Neural cell (in vitro differentiated cells): ENCODE measurements at regions not wholly inside any gene's neighbourhood (a gene's known extent, or its start where the extent isn't known, plus 50 kb on each side); places are given as distances from the start of the nearest gene placed in this dataset.

Experiments
- EP300 ChIP-seq: fragments of 450-650 bp; conservative IDR thresholded peaks from 2 replicates; pipeline ENCODE4 v1.6.1; 2014; ENCODE audit warnings: antibody characterized with exemption, mild to moderate bottlenecking, moderate library complexity; ENCODE audit not compliant: poor library complexity, severe bottlenecking
- EZH2 ChIP-seq: fragments of 200-600, 300-800 bp; shearing (Covaris generic), sonication (generic); IDR thresholded peaks from 2 replicates; pipeline ENCODE4 v1.6.1; 2014; ENCODE audit warnings: antibody characterized with exemption, low read length, borderline replicate concordance, mild to moderate bottlenecking; ENCODE audit not compliant: insufficient read depth, poor library complexity, severe bottlenecking
- MXI1 ChIP-seq: fragments of 450-650 bp; conservative IDR thresholded peaks from 2 replicates; pipeline ENCODE4 v1.6.1; 2014; ENCODE audit warnings: antibody characterized with exemption, mild to moderate bottlenecking; ENCODE audit not compliant: poor library complexity, severe bottlenecking
- POLR2AphosphoS5 ChIP-seq: IDR thresholded peaks from 2 replicates; pipeline ENCODE4 v1.6.1; 2012
- RAD21 ChIP-seq: fragments of 450-650 bp; conservative IDR thresholded peaks from 2 replicates; pipeline ENCODE4 v1.6.1; 2014; ENCODE audit warnings: antibody characterized with exemption, mild to moderate bottlenecking, moderate library complexity
- TAF1 ChIP-seq: IDR thresholded peaks from 2 replicates; pipeline ENCODE4 v1.6.1; 2012; ENCODE audit warnings: low read depth
- TF ChIP-seq, protein P1 (sequence below): fragments of 450-650 bp; IDR thresholded peaks from 2 replicates; pipeline ENCODE4 v1.5.1; 2014; ENCODE audit warnings: antibody characterized with exemption, mild to moderate bottlenecking, moderate library complexity; ENCODE audit not compliant: poor library complexity, severe bottlenecking
- TF ChIP-seq, protein P2 (sequence below): IDR thresholded peaks from 2 replicates; pipeline ENCODE4 v1.6.1; 2012; ENCODE audit warnings: borderline replicate concordance

DNA sequence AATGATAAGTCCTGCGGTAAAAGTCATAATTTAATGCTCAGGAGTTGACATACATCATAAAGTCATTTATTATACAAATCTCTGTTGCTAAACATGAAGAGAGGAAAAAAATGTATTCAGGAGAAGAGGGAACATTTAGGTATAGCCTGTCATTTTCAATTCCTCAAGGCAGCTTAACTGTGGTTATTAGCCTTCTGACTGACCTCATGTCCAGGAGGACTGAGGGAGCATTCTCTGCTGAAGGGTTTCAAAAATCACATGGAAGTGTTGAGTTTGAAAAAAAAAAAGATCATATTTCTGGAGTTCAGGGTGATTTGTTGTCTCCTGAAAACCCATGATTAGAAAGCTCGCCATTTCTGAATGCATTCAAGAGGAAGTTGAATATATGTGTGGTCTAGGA is 1371.1 kb upstream of the LRRTM1 start:
- TF ChIP-seq, protein P1, sequence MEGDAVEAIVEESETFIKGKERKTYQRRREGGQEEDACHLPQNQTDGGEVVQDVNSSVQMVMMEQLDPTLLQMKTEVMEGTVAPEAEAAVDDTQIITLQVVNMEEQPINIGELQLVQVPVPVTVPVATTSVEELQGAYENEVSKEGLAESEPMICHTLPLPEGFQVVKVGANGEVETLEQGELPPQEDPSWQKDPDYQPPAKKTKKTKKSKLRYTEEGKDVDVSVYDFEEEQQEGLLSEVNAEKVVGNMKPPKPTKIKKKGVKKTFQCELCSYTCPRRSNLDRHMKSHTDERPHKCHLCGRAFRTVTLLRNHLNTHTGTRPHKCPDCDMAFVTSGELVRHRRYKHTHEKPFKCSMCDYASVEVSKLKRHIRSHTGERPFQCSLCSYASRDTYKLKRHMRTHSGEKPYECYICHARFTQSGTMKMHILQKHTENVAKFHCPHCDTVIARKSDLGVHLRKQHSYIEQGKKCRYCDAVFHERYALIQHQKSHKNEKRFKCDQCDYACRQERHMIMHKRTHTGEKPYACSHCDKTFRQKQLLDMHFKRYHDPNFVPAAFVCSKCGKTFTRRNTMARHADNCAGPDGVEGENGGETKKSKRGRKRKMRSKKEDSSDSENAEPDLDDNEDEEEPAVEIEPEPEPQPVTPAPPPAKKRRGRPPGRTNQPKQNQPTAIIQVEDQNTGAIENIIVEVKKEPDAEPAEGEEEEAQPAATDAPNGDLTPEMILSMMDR, result no peak
- TF ChIP-seq EZH2, result no peak
- no peak for TF ChIP-seq EP300
- TF ChIP-seq MXI1, result no peak
- TF ChIP-seq RAD21, result no peak
- TF ChIP-seq POLR2AphosphoS5, result no peak
- TF ChIP-seq, protein P2, sequence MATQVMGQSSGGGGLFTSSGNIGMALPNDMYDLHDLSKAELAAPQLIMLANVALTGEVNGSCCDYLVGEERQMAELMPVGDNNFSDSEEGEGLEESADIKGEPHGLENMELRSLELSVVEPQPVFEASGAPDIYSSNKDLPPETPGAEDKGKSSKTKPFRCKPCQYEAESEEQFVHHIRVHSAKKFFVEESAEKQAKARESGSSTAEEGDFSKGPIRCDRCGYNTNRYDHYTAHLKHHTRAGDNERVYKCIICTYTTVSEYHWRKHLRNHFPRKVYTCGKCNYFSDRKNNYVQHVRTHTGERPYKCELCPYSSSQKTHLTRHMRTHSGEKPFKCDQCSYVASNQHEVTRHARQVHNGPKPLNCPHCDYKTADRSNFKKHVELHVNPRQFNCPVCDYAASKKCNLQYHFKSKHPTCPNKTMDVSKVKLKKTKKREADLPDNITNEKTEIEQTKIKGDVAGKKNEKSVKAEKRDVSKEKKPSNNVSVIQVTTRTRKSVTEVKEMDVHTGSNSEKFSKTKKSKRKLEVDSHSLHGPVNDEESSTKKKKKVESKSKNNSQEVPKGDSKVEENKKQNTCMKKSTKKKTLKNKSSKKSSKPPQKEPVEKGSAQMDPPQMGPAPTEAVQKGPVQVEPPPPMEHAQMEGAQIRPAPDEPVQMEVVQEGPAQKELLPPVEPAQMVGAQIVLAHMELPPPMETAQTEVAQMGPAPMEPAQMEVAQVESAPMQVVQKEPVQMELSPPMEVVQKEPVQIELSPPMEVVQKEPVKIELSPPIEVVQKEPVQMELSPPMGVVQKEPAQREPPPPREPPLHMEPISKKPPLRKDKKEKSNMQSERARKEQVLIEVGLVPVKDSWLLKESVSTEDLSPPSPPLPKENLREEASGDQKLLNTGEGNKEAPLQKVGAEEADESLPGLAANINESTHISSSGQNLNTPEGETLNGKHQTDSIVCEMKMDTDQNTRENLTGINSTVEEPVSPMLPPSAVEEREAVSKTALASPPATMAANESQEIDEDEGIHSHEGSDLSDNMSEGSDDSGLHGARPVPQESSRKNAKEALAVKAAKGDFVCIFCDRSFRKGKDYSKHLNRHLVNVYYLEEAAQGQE, result no peak
- TF ChIP-seq TAF1, result no peak
